Activated CD8-positive, alpha-beta T cell treated with anti-CD3 and anti-CD28 coated beads, Interleukin-2, amount 10 ng/mL, durations not matched to agents 7 days and 5 days (primary cell): ENCODE measurements at regions not wholly inside any gene's neighbourhood (a gene's known extent, or its start where the extent isn't known, plus 50 kb on each side); places are given as distances from the start of the nearest gene placed in this dataset.

Source experiments
- ATAC-seq: fragments of 150-1000 bp; cut with Tn5 transposase; one replicate; pipeline ENCODE4 v1.10.0; 2021; ENCODE audit warnings: moderate library complexity
- CTCF ChIA-PET: fragments of 350-600 bp; sonication (Branson Sonifier 250); formaldehyde crosslinking; loops from one replicate; lab custom pipeline; 2021; ENCODE audit warnings: antibody characterized with exemption; lab: Charles Lee
- POLR2A ChIA-PET: fragments of 350-600 bp; sonication (Branson Sonifier 250); formaldehyde crosslinking; loops from one replicate; lab custom pipeline; 2021; ENCODE audit warnings: antibody characterized with exemption; lab: Charles Lee
- DNase-seq: peaks from one replicate; pipeline ENCODE4 v3.0.0-alpha.2; 2020
- H3K27ac Mint-ChIP-seq: one replicate; pipeline ENCODE4 v1.8.0; 2021; ENCODE audit warnings: mild to moderate bottlenecking, mixed read lengths
- H3K27me3 Mint-ChIP-seq: one replicate; pipeline ENCODE4 v1.8.0; 2021; ENCODE audit warnings: low read depth, mixed read lengths
- H3K36me3 Mint-ChIP-seq: one replicate; pipeline ENCODE4 v1.8.0; 2021; ENCODE audit warnings: low read depth, mixed read lengths
- H3K4me1 Mint-ChIP-seq: one replicate; pipeline ENCODE4 v1.8.0; 2021; ENCODE audit warnings: low read depth, mixed read lengths
- H3K4me3 Mint-ChIP-seq: one replicate; pipeline ENCODE4 v1.8.0; 2021; ENCODE audit warnings: mild to moderate bottlenecking, mixed read lengths
- H3K9me3 Mint-ChIP-seq: one replicate; pipeline ENCODE4 v1.8.0; 2022; ENCODE audit warnings: mixed read lengths; ENCODE audit not compliant: insufficient read depth

- no peak for ATAC-seq
- Mint-ChIP-seq H3K27ac (no peak overlapping the region), H3K27me3 (no peaks in the 10 kb centered on the region), H3K36me3 (no peaks in the 10 kb centered on the region), H3K9me3 (no peaks in the 10 kb centered on the region), H3K4me1 (no peaks in the 10 kb centered on the region), H3K4me3 (no peak overlapping the region)
- CTCF ChIA-PET: no interaction called here
- no peak for DNase-seq
- POLR2A ChIA-PET: no interaction called here
These were observed 152.4 kb downstream of the KIF26A start for GRCh38 chr14:104290756-104291122.

- DNase-seq: no peak
- H3K27ac Mint-ChIP-seq: no peak overlapping the region
- H3K9me3 Mint-ChIP-seq: no peaks in the 10 kb centered on the region
- H3K4me1 Mint-ChIP-seq: no peaks in the 10 kb centered on the region
- no peaks in the 10 kb centered on the region for H3K36me3 Mint-ChIP-seq
- H3K4me3 Mint-ChIP-seq: no peak overlapping the region
- ATAC-seq: no peak
- H3K27me3 Mint-ChIP-seq: no peaks in the 10 kb centered on the region
- ChIA-PET CTCF (no interaction called here), POLR2A (no interaction called here)
These were observed 153.0 kb downstream of the KIF26A start for GRCh38 chr14:104291123-104292000.

- no peaks in the 10 kb centered on the region for H3K9me3 Mint-ChIP-seq
- H3K4me1 Mint-ChIP-seq: no peaks in the 10 kb centered on the region
- no peak overlapping the region for H3K27ac Mint-ChIP-seq
- H3K36me3 Mint-ChIP-seq: no peaks in the 10 kb centered on the region
- DNase-seq (no peak), ATAC-seq (no peak)
- ChIA-PET POLR2A (no interaction called here), CTCF (no interaction called here)
- no peaks in the 10 kb centered on the region for H3K27me3 Mint-ChIP-seq
- H3K4me3 Mint-ChIP-seq: no peak overlapping the region
These were observed 153.9 kb downstream of the KIF26A start for GRCh38 chr14:104292084-104292970.

GRCh38 chr14:104293231-104293841, 154.9 kb downstream of the KIF26A start:
- no peaks in the 10 kb centered on the region for H3K27me3 Mint-ChIP-seq
- POLR2A ChIA-PET: no interaction called here

GRCh38 chr14:104293851-104294627, 155.7 kb downstream of the KIF26A start:
- no peaks in the 10 kb centered on the region for H3K27me3 Mint-ChIP-seq
- no peak overlapping the region for H3K4me3 Mint-ChIP-seq
- ATAC-seq (no peak), DNase-seq (no peak)
- CTCF ChIA-PET: no interaction called here
- H3K4me1 Mint-ChIP-seq: no peaks in the 10 kb centered on the region
- POLR2A ChIA-PET: no interaction called here
- H3K27ac Mint-ChIP-seq: no peak overlapping the region
- H3K36me3 Mint-ChIP-seq: no peaks in the 10 kb centered on the region
- no peaks in the 10 kb centered on the region for H3K9me3 Mint-ChIP-seq

More at GRCh38 chr14:104293231-104293841, 154.9 kb downstream of the KIF26A start:
- ATAC-seq (no peak), DNase-seq (no peak)
- Mint-ChIP-seq H3K27ac (no peak overlapping the region), H3K4me3 (no peak overlapping the region), H3K36me3 (no peaks in the 10 kb centered on the region), H3K9me3 (no peaks in the 10 kb centered on the region), H3K4me1 (no peaks in the 10 kb centered on the region)
- CTCF ChIA-PET: no interaction called here

GRCh38 chr14:104294628-104294982, 156.2 kb downstream of the KIF26A start:
- H3K27ac Mint-ChIP-seq: no peak overlapping the region
- DNase-seq (no peak), ATAC-seq (no peak)
- CTCF ChIA-PET: no interaction called here
- no peaks in the 10 kb centered on the region for H3K36me3 Mint-ChIP-seq
- POLR2A ChIA-PET: no interaction called here
- no peak overlapping the region for H3K4me3 Mint-ChIP-seq
- no peaks in the 10 kb centered on the region for H3K27me3 Mint-ChIP-seq
- H3K9me3 Mint-ChIP-seq: peaks cover 2% of the 10 kb centered on the region
- no peaks in the 10 kb centered on the region for H3K4me1 Mint-ChIP-seq

- Mint-ChIP-seq H3K4me3 (no peak overlapping the region), H3K4me1 (no peaks in the 10 kb centered on the region), H3K27ac (no peak overlapping the region), H3K9me3 (peaks cover 3% of the 10 kb centered on the region), H3K36me3 (no peaks in the 10 kb centered on the region), H3K27me3 (no peaks in the 10 kb centered on the region)
- ChIA-PET CTCF (no interaction called here), POLR2A (no interaction called here)
- no peak for ATAC-seq
- DNase-seq: no peak
These were observed 156.7 kb downstream of the KIF26A start for GRCh38 chr14:104294983-104295680.

- no peak overlapping the region for H3K27ac Mint-ChIP-seq
- H3K4me1 Mint-ChIP-seq: no peaks in the 10 kb centered on the region
- peaks cover 3% of the 10 kb centered on the region for H3K9me3 Mint-ChIP-seq
- DNase-seq: no peak
- peaks cover 4% of the 10 kb centered on the region for H3K36me3 Mint-ChIP-seq
- ATAC-seq: no peak
- ChIA-PET CTCF (no interaction called here), POLR2A (no interaction called here)
- H3K4me3 Mint-ChIP-seq: no peak overlapping the region
- no peaks in the 10 kb centered on the region for H3K27me3 Mint-ChIP-seq
These were observed 157.4 kb downstream of the KIF26A start for GRCh38 chr14:104295681-104296387.

- H3K4me1 Mint-ChIP-seq: no peaks in the 10 kb centered on the region
- no peak overlapping the region for H3K4me3 Mint-ChIP-seq
- no peak for ATAC-seq
- H3K27me3 Mint-ChIP-seq: peaks cover 3% of the 10 kb centered on the region
- no peak for DNase-seq
- peaks cover 7% of the 10 kb centered on the region for H3K36me3 Mint-ChIP-seq
- ChIA-PET CTCF (no interaction called here), POLR2A (no interaction called here)
- H3K27ac Mint-ChIP-seq: no peak overlapping the region
- peaks cover 3% of the 10 kb centered on the region for H3K9me3 Mint-ChIP-seq
These were observed 158.3 kb downstream of the KIF26A start for GRCh38 chr14:104296388-104297312.

- H3K36me3 Mint-ChIP-seq: peaks cover 7% of the 10 kb centered on the region
- ChIA-PET CTCF (no interaction called here), POLR2A (no interaction called here)
- no peaks in the 10 kb centered on the region for H3K4me1 Mint-ChIP-seq
- no peak for DNase-seq
- H3K27ac Mint-ChIP-seq: no peak overlapping the region
- peaks cover 3% of the 10 kb centered on the region for H3K9me3 Mint-ChIP-seq
- ATAC-seq: no peak
- peaks cover 3% of the 10 kb centered on the region for H3K27me3 Mint-ChIP-seq
- no peak overlapping the region for H3K4me3 Mint-ChIP-seq
These were observed 158.9 kb downstream of the KIF26A start for GRCh38 chr14:104297313-104297704.
